ENCODE measurements at regions not wholly inside any gene's neighbourhood (a gene's known extent, or its start where the extent isn't known, plus 50 kb on each side); places are given as distances from the start of the nearest gene placed in this dataset.

DNA sequence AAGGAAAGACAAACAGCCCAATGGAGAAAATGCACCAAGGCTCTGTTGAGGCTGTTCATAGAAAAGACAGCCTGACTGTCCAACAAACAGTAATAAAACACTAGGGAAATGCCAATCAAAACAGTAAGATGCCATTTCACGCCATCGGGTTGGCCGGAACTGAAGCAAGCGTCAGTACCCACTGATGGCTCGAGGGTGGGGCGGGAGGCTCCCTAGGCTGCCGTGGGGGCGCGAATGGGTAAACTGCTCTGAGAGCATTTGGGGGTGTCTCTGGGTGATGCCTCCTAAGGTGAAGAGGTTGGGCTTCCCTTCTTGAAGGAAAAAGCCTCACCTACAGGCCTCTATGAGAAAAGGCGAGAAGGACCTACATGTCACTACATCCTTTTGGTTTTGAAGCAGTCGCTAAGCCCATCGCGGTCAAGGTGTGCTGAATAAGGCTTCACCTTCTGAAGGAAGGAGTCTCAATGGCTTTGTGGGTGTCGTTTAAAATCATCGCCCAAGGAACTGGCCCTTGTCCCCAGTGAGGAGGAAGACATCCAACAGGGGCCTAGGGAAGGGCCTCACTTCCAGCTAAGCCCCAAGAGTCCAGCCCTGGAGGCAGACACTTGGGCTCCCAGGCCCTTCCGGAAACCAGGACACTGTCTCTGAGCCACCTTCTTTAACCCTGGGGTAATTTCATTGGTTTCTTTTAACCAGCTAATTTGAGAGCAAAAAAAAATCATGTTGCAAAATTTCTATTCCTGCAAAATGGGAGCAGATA is 98.5 kb upstream of the PPP2R2D start:
- no peak for DNase-seq (ENCODE audit: low read depth)

DNA sequence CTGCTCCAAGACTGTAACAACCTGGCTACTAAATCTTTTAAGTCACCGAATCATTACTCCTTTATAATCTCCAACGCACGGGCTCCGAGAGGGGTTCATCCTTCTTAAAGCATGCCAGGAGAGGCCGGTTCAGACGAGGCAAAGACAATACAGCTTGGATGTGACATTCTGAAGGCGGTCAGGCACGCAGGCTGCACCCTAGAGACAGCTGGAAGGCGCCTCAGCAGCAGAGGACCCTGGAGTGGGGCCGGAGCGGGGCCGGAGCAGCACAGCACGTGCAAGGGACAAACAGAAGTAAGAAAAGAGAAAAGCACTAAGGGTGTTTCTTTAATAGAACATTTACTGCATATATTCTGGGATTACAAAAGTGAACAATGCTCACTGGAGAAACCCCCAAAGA is 97.8 kb upstream of the PPP2R2D start:
- no peak for DNase-seq (ENCODE audit: low read depth)

DNA sequence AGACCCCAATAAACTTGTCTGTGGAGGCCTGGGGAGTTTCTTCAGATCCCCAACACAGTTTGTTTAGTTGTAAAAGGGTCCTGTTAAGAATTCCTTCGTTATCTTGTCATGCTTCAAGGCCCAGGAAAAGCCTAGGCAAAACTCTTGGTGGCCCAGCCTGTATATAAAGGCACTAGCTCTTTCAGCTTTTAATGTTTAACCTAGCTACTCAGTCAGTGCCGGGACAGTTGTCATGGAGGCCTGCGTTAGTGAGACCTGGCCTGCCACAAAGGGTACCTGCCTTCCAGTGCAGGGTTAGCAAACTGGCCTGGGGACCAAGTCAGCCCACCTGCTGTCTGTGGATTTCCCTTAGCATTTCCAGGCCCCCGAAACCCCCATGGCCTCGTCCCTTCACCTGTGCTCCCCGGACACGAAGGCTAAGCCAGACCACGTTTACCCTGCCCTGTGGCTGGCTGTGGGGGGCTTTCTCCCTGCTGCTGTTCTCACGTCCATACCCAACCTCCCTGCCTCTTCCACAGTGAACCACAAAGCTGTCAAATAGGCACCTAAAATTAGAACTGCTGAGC is 96.9 kb upstream of the PPP2R2D start:
- no peak for DNase-seq (ENCODE audit: low read depth)

DNA sequence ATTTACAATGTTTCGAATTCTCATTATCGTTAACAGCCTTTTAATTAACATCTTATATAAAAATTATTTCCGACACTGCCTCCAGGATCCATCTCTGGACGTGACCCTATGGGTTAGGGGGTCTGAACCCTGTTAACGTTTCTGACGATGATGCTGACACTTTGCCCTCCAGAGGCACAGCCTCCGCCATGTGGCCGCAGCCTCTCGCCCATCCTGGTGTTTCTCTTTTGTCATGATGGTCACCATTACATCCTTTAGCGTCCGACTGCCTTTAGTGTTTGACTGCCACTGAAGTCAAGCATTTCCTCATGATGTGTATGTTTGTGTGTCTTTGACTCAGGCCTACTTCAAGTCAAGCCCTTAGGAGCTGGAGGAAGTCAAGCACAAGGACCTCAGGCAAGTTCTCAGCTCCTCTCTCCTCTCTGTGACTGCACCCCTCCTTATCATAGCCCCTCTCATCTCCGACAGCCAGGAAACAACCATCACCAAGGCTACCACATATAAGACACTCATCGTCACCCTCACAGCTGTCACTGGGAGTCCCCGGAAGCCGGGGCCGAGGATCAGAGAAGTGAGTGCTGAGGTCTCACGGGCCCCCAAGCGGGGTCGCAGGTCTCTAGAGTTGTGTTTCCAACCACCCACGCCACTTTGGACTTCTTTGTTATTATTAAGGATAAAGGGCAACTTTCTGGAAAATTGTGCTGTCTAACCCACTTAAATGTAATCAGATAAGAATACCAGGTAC is 96.1 kb upstream of the PPP2R2D start:
- DNase-seq (ENCODE audit: low read depth): no peak

DNA sequence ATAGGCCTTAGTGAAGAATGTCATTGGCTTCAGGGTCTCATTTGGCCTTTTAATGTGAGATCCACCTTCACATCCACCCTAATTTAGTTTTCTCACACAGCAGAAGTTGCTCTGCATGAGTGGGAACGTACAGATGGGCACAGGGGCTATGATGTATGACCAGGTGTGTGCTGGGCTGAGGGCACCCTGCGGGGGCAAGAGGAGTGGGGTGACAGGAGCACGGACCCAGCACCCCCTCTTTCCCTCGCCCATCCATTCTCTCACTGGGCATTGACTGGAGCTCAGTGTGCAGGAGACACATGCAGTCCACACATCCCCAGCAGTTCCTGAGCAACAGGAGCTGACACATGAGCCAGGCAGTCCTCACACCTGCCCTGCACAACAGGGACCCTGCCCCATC is 95.1 kb upstream of the PPP2R2D start:
- DNase-seq (ENCODE audit: low read depth): no peak

DNA sequence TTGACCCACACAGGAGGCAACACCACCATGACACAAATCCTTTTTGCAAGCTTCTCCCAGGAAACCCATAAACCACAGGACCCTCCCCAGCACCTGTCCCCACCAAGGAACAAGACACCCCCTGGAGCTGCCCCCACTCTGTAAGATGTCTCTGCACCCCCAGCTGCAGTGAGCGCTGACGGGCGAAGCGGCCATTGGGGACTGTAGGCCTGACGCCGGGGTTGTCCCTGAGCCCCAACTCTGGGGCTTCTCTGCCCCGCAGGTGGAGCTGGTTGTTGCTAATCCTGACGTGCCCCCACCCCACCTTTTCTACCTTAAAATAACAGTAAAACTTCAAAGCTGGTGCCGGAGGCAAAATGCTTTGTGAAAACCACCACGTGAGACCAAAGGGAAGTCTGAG is 94.7 kb upstream of the PPP2R2D start:
- DNase-seq (ENCODE audit: low read depth): no peak

DNA sequence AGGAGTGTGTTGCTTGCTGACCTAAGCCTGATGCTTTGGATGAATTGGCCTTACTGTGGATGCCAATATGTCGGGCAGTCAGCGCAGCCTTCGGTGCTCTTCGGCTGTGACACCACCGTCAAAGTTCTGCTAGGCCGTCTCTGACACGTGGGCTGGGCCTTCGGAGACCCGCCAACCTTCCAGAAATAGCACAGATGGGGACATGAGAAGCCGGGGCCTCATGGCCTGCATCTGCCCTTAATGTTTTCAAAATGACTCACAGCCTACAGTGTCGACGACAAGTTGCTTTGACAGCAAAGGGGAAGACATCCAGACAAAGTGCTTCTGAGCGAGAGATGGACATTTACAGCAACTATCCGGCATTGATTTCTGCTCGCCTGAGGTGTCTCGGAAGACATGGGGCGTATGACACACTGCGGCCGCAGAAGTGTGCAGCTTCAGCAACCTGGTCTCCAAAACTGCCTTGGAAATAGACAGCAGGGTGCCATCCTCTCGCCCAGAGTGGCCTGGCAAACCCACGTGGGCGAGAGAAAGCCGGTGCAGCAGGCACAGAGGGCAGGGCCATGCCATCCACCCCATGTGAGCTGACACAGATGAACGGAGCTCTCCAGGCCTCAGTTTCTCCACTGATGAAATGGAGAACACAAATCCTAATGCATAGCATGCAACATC is 94.0 kb upstream of the PPP2R2D start:
- no peak for DNase-seq (ENCODE audit: low read depth)

DNA sequence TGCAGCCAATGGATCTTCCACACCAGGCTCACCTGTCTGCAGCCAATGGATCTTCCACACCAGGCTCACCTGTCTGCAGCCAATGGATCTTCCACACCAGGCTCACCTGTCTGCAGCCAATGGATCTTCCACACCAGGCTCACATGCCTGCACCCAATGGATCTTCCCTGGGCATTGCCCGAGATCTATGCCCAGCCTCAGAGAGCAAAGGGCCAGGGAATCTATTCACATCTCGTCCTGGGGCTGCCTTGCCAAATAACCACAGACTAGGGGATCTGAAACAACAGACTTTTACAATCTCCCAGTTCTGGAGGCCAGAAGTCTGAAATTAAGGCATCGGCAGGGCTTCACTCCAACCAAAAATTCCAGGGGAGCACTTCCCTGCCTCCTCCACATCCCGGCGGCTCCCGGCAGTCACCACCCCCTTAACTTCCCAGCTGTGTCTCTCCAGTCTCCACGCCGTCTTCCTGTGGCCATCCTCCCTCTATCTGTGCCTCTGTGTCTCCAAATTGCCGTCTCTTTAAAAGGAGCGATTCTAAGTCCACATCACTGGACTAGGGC is 92.4 kb upstream of the PPP2R2D start:
- DNase-seq (ENCODE audit: low read depth): no peak

DNA sequence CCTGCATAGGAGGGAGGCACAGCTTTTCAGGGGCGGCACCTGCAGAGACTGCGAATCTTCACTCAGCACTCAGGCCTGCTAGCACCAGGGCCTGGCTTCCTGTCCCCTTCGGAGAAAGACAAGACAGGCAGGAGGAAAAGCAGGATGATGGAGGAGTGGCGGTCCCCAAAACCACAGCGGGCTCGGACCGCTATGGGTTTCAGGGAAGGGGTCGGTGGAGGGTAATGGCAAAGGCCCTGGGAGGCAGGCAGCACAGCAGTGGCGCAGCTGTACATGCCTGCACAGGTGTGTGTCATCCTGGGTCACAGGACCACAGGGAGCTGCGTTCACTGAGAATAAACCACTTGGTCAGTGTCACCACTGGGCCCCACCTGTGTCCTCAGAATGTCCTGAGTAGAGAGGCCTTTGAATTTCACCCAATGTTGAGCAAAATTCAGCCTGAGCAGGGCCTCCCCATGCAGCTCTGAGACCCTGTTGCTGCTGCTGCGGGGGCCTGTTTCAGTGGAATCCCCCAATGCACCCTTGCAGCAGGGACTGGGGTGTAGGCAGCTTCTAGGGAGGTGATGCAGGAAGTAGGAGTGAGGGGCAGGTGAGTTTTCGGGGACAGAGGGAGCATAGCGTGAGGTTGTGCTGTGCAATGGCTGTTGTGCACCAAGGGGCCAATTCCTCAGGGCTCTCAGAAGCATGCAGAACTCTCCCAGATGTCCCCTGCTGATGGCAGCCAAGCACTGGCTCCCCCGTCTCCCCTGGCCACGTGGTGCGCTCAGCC is 90.6 kb upstream of the PPP2R2D start:
- no peak for DNase-seq (ENCODE audit: low read depth)

DNA sequence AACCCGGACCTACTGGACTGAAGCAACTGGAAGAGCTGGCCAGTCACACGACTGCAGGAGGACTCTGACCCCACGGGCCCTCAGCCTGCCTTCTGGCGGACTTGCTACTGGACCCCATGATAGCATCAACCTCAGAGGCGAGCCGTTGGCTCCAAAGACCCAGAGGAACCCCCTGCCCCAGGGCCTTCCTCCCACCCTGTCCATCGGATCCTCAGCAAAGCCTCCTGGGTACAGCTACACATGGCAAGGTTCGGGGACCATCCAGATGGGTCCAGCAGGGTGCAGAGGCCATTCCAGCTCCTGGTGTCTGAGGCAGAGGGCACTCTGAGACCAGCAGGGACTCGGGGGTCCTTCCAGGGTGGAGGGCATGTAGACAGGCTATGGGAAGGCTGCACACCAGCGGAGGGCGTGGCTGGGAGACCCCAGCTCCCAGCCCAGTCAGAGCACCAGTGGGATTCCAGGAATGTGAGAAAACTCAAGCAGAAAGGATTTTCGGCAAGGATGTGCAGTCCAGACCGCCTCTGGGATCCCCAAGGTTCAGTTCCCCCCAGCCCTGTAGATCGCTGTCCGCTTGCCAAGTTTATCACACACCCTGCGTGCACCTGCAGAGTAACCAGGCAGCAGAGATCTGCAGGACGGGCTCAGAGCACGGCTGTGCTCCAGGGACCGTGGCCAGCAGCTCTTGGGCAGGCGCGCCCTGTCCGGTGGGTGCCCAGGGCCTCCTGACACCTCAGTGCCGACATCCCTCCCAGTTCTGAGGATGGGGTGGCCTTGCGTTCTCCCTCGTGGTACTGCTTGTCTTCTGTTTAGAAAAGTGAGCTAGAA is 89.8 kb upstream of the PPP2R2D start:
- no peak for DNase-seq (ENCODE audit: low read depth)

DNA sequence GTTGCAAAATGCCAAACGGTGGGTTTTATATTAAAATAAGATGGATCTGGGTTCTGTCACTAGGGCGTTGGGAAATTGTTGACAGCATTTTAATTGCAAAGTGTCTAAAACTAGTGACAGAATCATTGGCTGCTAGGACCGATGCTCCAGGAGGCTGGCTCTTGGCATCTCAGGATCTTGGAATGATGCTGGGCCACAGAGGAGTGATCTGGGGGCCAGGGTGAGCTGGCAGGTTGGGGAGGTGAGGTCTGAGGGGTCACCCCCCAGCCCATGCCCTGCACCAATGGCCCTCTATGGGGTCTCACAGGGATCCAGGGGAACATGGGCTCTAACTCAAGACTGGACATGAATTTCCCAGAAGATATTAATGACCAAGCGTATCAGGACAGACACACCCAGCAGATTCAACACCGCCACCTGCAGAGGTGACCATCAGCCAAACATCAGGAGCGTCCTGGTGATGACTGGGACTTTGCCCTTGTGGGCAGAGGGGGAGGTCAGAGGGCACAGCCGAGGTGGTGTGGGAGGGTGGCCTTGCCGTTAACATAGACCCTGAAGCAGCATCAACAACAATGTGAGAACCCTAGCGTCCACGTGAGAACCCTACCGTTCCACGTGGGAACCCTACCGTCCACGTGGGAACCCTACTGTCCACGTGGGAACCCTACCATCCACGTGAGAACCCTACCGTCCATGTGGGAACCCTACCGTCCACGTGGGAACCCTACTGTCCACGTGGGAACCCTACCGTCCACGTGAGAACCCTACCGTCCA is 89.0 kb upstream of the PPP2R2D start:
- DNase-seq (ENCODE audit: low read depth): no peak

DNA sequence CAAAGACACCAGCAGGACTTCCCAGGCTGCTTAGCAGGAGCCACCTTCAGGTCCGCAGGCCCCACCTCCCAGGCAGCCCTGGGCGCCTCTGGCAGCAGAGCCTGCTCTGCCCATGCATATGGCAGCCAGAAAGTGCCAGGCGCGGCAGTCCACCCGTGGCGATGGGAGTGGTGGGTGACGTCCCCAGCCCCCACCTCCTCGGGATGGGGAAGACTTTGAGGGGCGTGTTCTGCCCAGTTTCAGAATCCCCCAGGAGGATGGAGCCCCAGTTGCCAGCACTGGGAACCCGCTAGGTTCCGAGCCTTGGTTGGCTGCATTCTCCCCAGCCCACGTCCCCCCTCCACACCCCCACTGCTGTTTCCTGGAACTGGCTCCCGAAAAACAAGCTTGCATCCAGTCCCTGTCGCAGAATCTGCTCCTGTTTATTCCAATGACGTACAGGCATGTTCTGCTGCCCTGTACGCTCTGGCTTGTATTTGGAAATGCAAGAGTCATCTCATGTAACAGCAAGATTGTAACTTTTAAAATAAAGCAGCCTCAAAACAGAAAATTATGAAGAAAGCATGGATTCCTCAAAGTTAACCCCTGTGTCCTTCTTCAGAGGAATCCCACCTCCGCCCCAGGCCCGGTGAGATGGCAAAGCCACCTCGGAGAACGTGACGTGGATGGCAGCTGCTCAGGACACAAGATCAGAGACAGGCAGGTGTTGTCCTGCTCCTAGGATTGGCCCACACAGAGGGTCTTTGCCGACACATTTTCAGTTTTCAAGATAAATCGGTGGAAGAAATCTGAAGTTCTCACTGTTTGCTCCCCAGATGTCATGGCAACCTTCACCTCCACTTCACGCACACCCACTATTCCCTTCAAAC is 87.8 kb upstream of the PPP2R2D start:
- DNase-seq (ENCODE audit: low read depth): no peak

DNA sequence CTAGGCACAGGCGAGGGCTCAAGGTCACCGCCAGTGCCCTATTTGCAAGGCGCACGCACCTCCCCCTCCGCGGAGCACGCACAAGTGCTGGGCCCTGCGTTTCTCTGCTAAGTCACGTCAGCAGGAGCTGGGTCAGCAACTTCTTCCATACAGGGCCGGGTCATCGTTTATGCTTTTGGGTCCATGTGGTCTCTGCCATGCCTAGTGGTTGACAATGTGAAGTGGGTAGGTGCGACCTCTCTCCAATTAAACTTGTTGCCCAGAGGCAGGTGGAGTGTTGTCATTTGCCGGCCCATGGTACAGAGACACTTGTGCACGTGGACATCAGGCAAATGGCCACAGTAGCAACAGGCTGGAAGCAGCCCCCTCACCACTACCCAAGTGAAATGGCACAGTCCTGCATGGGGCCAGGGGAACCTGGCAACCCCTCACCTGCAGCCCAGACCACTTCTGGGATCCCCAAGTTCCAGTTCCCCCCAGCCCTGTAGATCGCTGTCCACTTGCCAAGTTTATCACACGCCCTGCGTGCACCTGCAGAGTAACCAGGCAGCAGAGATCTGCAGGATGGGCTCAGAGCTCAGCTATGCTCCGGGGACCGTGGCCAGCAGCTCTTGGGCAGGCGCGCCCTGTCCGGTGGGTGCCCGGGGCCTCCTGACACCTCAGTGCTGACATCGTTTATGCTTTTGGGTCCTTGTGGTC is 86.1 kb upstream of the PPP2R2D start:
- no peak for DNase-seq (ENCODE audit: low read depth)

DNA sequence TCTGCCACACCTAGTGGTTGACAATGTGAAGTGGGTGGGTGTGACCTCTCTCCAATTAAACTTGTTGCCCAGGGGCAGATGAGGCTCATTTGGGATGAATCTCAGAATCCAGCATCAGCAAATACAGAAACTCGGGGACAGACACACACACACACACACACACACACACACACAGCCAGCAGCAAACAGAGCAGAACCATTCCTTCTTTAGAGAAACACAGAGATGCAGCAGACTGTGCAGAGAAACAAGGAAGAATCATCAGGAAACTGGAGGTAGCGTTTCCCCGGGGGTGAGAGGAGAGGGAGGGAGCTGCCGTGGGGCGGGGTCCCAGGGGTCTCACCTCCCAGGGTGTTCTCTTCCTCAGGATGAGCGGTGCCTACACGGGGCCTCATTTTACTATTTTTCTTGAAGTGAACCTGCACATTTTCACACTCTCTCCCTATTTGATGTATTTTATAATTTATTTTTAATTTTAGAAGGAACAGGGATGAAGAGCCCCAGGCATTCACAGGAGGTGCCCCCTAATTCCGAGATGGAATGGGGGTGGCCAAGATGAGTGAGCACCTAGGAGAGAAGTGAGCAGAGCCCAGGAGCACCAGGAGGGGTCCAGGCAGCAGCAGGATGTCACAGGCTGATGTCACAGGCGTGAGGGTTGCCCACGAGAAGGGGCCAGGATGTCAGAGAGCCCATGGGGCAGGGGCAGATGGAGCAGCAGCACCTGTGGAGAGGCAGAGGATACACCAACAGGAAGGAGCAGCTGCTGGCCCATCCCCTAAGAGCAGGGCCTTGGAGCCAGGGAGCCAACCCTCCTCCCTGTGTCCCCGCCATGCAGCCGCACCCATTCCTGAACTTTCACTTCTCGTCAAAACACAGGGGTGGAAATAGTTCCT is 85.3 kb upstream of the PPP2R2D start:
- no peak for DNase-seq (ENCODE audit: low read depth)

DNA sequence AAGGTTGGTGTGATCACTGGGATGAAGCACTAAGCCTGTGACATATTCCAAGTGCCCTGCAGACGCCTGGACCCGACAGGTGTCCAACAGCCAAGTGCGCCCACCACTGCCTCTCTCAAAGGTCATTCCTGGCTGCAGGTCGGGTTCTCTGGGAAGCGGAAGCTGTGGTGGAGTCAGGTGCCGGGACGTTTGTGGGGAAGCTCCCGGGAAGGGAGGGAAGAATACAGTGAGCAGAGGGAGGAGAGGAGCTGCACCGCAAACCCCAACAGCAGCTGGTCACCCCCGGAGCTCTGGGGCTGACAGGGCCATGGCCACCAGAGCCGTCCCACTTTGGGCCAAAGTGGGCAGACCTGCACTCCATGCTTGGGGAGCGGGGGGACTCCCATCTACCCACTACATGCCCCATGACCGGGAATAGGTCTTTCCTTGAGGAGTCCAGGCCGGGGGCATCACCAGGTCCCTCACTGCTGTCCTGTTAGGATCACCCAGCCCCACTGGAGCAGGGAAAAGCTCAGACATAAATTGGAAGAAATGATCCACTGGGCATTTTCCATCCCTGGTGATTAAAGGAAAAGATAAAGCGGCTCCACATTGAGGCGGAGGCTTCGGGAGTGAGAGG is 84.5 kb upstream of the PPP2R2D start:
- no peak for DNase-seq (ENCODE audit: low read depth)

DNA sequence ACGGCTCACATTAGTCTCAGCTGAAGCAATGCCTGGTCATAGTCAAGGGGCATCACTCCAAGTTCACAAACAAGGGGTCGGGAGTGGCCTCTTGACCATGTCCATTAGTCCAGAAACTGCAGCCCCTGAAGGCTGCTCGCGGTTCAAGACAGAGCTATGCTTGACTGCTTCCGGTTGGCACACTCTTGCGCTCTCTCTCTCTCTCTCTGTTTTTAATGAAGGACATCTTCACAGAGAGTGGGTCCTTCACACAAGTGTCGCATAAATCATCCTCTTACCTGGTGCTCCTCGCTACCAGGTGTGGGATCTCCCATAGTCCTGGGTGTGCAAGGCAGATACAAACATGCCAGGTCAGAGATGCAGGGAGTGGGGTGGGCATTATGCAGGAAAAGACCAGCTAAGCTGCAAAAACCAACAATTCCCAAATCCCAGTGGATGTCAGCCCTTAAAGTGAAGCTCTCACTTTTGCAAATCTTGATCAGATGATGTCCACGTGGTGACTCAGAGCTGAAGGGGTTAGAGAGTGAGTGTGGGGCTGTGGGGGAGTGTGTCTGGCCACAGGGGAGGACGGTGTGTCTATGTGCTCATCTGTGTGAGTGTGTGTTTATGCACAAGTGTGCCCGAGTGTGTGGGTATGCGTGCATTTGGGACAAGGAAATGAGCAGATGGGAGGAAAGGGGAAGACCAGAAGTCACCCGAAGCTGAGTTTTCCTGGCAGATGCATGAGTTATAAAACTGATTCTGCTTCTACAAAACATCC is 83.7 kb upstream of the PPP2R2D start:
- no peak for DNase-seq (ENCODE audit: low read depth)

Measured in CMK (cell line).